SU-DHL-6 (cell line): ENCODE measurements at regions not wholly inside any gene's neighbourhood (a gene's known extent, or its start where the extent isn't known, plus 50 kb on each side); places are given as distances from the start of the nearest gene placed in this dataset.

Experiments
- EZH2phosphoT487 ChIP-seq: fragments of 200-600 bp; sonication (generic), shearing (Covaris generic); conservative IDR thresholded peaks from 2 replicates; pipeline ENCODE4 v1.6.1; 2018; ENCODE audit warnings: mild to moderate bottlenecking, antibody characterized with exemption, low read length, moderate library complexity, mixed read lengths
- TF ChIP-seq, protein P1 (sequence below): fragments of 200-600 bp; sonication (generic); IDR thresholded peaks from one replicate; pipeline ENCODE4 v1.5.1; 2017; ENCODE audit warnings: antibody characterized with exemption, mild to moderate bottlenecking, low read length, moderate library complexity; ENCODE audit not compliant: insufficient read depth, poor library complexity, severe bottlenecking

DNA sequence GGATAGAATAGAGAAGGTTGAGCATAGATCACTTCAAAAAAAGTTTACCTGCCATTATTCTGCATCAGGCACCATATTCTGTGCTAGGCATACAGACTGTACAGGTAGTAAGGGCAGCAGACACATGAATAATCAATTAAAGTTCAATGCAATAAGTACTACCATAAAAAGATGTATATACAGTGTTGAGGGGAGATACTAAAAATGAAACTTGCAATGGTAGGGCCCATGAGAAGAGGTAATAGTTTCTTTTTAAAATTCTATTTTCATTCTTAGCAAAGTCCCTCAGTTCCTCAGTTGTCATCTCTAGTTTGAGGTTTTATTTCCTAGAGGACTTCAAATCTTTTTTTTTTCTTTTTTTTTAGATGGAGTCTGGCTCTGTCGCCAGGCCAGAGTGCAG is 819.9 kb downstream of the FAM181B start:
- TF ChIP-seq, protein P1, sequence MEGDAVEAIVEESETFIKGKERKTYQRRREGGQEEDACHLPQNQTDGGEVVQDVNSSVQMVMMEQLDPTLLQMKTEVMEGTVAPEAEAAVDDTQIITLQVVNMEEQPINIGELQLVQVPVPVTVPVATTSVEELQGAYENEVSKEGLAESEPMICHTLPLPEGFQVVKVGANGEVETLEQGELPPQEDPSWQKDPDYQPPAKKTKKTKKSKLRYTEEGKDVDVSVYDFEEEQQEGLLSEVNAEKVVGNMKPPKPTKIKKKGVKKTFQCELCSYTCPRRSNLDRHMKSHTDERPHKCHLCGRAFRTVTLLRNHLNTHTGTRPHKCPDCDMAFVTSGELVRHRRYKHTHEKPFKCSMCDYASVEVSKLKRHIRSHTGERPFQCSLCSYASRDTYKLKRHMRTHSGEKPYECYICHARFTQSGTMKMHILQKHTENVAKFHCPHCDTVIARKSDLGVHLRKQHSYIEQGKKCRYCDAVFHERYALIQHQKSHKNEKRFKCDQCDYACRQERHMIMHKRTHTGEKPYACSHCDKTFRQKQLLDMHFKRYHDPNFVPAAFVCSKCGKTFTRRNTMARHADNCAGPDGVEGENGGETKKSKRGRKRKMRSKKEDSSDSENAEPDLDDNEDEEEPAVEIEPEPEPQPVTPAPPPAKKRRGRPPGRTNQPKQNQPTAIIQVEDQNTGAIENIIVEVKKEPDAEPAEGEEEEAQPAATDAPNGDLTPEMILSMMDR = no peak
- TF ChIP-seq EZH2phosphoT487 = no peak
